CD4-positive, CD25-positive, alpha-beta regulatory T cell (primary cell): ENCODE measurements at regions not wholly inside any gene's neighbourhood (a gene's known extent, or its start where the extent isn't known, plus 50 kb on each side); places are given as distances from the start of the nearest gene placed in this dataset.
"Not testable (repeated sequence)": the region's sequence is repeated elsewhere in the genome, so short reads cannot be mapped to it uniquely, and the experiment has no call there.

Source experiments
- ATAC-seq, 2 donors: fragments of 150-1000 bp; cut with Tn5 transposase; one replicate each; pipeline ENCODE4 v1.10.0; 2021; ENCODE audit warnings: low read depth in 2 of 2, moderate number of reproducible peaks in 2 of 2, moderate library complexity in 1 of 2
- DNase-seq, 3 donors: peaks; one replicate each; pipeline versions ENCODE4 v3.0.0 to v3.0.0-alpha.2; 2012 to 2022; ENCODE audit warnings: mixed read lengths in 1 of 3
- H3K27ac ChIP-seq: one replicate; pipeline ENCODE4 v1.7.0; 2013; ENCODE audit warnings: mild to moderate bottlenecking, low read length; ENCODE audit not compliant: insufficient read depth, poor library complexity, severe bottlenecking
- H3K27me3 ChIP-seq: one replicate; pipeline ENCODE4 v1.7.0; 2013; ENCODE audit warnings: low read length; ENCODE audit not compliant: control insufficient read depth, insufficient read depth
- H3K36me3 ChIP-seq: one replicate; pipeline ENCODE4 v1.7.0; 2013; ENCODE audit warnings: mild to moderate bottlenecking, low read length, moderate library complexity; ENCODE audit not compliant: control insufficient read depth, insufficient read depth
- H3K4me1 ChIP-seq: 2 replicates; pipeline ENCODE4 v1.7.0; 2013; ENCODE audit warnings: mild to moderate bottlenecking, low read length; ENCODE audit not compliant: insufficient read depth, control insufficient read depth, poor library complexity, severe bottlenecking
- H3K4me3 ChIP-seq: one replicate; pipeline ENCODE4 v1.7.0; 2013; ENCODE audit warnings: low read depth, mild to moderate bottlenecking, low read length, moderate library complexity
- H3K9me3 ChIP-seq, 2 experiments: 1 replicate in 1 of 2; 2 replicates in 1 of 2; pipeline ENCODE4 v1.7.0; 2013; ENCODE audit warnings: low read length in 2 of 2, mild to moderate bottlenecking in 1 of 2, moderate library complexity in 1 of 2; ENCODE audit not compliant: control insufficient read depth in 2 of 2
- H3K27ac Mint-ChIP-seq, 3 donors: one replicate each; pipeline ENCODE4 v1.8.0; 2020 to 2022; ENCODE audit warnings: mild to moderate bottlenecking in 3 of 3, mixed read lengths in 3 of 3, moderate library complexity in 2 of 3
- H3K27me3 Mint-ChIP-seq: one replicate; pipeline ENCODE4 v1.8.0; 2022; ENCODE audit warnings: mild to moderate bottlenecking, mixed read lengths
- H3K36me3 Mint-ChIP-seq: one replicate; pipeline ENCODE4 v1.8.0; 2020; ENCODE audit warnings: mixed read lengths
- H3K4me1 Mint-ChIP-seq, 4 donors: one replicate each; pipeline ENCODE4 v1.8.0; 2020 to 2022; ENCODE audit warnings: mixed read lengths in 4 of 4, mild to moderate bottlenecking in 1 of 4
- H3K4me3 Mint-ChIP-seq, 4 donors: one replicate each; pipeline ENCODE4 v1.8.0; 2020 to 2022; ENCODE audit warnings: mild to moderate bottlenecking in 4 of 4, mixed read lengths in 4 of 4, moderate library complexity in 3 of 4
- H3K9me3 Mint-ChIP-seq, 7 donors: one replicate each; pipeline ENCODE4 v1.8.0; 2020 to 2022; ENCODE audit warnings: mixed read lengths in 7 of 7, mild to moderate bottlenecking in 3 of 7, moderate library complexity in 2 of 7

DNA sequence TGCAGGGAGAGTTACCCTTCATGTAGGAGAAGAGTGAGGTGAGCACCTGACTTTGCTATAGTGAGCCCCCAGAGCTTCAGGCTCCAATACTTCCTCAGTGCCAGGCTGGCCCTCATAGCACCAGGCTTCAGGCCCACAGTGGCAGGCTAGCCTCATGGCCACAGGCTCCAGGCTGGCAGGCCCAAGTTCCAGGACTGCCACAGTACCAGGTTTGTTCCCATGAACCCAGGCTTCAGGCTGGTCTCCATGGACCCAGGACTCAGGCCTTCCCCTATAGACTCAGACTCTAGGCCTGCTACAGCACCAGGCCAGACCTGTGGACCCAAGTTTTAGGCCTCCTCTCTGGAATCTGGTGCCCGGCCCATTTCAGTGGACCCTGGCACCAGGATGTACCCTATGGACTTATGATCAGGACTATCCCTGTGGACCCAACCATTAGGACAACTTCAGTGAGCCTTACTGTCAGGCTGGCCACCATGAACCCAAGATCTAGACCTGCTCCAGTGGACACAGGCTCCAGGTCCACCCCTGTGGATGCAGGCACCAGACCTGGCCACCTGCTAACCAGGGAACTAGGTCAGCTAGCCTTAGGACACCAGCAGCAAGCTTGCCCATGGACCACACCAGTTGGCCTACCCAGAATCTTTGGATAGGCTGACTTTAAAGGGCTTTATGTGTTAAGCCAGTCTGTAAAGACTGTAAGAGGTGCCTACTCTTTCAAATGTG lies 658.2 kb downstream of the KLHL13 start:
- DNase-seq: no peak
- ATAC-seq: no peak
- Mint-ChIP-seq H3K27me3 (no peaks in the 10 kb centered on the region), H3K36me3 (no peaks in the 10 kb centered on the region), H3K9me3 (peaks cover 0 to 4% (median 0%) of the 10 kb centered on the region in 7 donors), H3K4me3 (no peak overlapping the region), H3K4me1 (no peaks in the 10 kb centered on the region), H3K27ac (no peak overlapping the region)
- no peaks in the 10 kb centered on the region for H3K36me3 ChIP-seq
- H3K9me3 ChIP-seq: no peaks in the 10 kb centered on the region
- no peak overlapping the region for H3K4me3 ChIP-seq
- H3K4me1 ChIP-seq: no peaks in the 10 kb centered on the region
- no peaks in the 10 kb centered on the region for H3K27me3 ChIP-seq
- H3K27ac ChIP-seq: no peak overlapping the region

DNA sequence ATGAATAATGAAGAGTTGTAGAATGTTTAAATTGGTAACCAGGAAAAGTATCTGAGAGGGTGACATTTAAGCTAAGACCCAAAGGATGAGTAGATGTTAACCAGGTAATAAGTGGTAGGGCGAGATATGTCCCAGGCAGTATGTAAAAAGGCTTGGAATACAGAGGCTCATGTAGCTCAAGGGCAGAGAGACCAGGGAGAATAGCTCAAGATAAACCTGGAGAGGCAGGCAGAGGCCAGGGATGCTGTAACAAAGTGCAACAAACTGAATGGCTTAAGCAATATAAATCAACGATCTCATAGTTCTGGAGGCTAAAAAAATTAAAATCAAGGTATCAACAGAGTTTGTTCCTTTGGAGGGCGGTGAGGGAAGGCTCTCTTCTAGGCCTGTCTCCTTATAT lies 660.8 kb downstream of the KLHL13 start:
- Histone ChIP-seq H3K36me3 (no peaks in the 10 kb centered on the region), H3K4me3 (no peak overlapping the region), H3K27me3 (no peaks in the 10 kb centered on the region), H3K9me3 (no peaks in the 10 kb centered on the region), H3K4me1 (no peaks in the 10 kb centered on the region), H3K27ac (no peak overlapping the region)
- no peaks in the 10 kb centered on the region for H3K36me3 Mint-ChIP-seq
- peaks cover 0 to 8% (median 0%) of the 10 kb centered on the region in 7 donors for H3K9me3 Mint-ChIP-seq
- no peaks in the 10 kb centered on the region for H3K27me3 Mint-ChIP-seq
- ATAC-seq (no peak), DNase-seq (no peak)
- H3K27ac Mint-ChIP-seq: no peak overlapping the region
- no peaks in the 10 kb centered on the region for H3K4me1 Mint-ChIP-seq
- no peak overlapping the region for H3K4me3 Mint-ChIP-seq

DNA sequence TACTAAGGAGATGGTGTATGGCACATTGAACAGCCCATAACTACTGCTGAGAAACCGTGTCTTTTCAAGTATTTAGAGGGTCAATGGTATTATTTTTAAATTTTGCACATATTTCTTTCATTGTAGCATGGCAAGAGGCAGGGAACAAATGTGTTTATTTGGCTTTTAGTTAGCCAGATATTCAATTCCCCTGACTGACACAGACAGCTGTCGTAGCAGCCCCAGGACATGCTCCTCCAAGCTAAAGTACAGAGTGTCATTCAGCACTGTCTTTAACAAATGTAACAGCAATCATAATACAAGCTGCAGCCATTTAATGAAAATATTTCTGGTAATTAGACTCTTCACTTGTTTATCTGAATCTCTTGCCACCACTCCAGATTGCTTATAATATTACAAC lies 687.1 kb downstream of the KLHL13 start:
- peaks cover 0 to 9% (median 1%) of the 10 kb centered on the region in 7 donors for H3K9me3 Mint-ChIP-seq
- no peak overlapping the region for H3K4me3 Mint-ChIP-seq
- H3K4me1 Mint-ChIP-seq: no peaks in the 10 kb centered on the region
- Histone ChIP-seq H3K4me3 (no peak overlapping the region), H3K4me1 (no peaks in the 10 kb centered on the region), H3K9me3 (no peaks in the 10 kb centered on the region), H3K27ac (no peak overlapping the region), H3K36me3 (no peaks in the 10 kb centered on the region), H3K27me3 (no peaks in the 10 kb centered on the region)
- no peak for ATAC-seq
- no peaks in the 10 kb centered on the region for H3K36me3 Mint-ChIP-seq
- H3K27me3 Mint-ChIP-seq: no peaks in the 10 kb centered on the region
- DNase-seq: no peak
- H3K27ac Mint-ChIP-seq: no peak overlapping the region

DNA sequence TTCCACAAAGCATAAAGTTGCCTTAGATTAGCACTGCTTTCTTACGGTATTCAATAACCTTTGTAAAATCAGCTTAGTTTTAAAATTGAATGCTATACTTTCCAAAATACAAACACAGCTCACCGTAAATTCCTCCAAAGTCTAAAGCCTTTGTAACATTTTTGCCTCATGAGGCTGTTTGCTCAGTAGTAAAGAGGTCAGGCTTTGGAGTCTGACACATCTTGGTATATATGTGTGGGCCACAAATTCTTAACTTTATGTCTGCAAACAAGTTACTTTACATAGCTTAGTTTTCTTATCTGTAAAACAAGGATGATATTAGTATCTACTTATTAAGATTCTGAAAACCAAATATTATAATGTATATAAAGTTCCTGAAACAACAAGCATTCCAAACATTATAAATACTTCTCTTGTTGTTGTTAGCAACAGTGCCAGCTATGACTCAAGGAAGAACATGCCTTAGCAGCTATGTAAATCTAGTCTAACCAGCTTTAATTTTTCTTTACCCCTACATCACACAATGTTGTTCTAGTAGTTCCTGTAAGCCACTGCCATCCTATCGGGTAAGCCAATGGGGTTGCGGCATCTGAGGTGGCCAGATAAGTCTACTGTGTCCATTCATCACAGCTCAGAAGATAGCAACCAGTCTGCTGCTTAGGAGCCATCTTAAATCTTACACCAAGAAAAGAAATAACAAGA lies 709.0 kb downstream of the KLHL13 start:
- H3K4me1 Mint-ChIP-seq: no peaks in the 10 kb centered on the region
- H3K9me3 ChIP-seq: no peaks in the 10 kb centered on the region
- peaks cover 0 to 5% (median 0%) of the 10 kb centered on the region in 7 donors for H3K9me3 Mint-ChIP-seq
- no peak overlapping the region for H3K4me3 ChIP-seq
- no peaks in the 10 kb centered on the region for H3K27me3 Mint-ChIP-seq
- DNase-seq (no peak), ATAC-seq (no peak)
- H3K4me3 Mint-ChIP-seq: no peak overlapping the region
- H3K4me1 ChIP-seq: no peaks in the 10 kb centered on the region
- H3K27me3 ChIP-seq: no peaks in the 10 kb centered on the region
- H3K27ac Mint-ChIP-seq: no peak overlapping the region
- no peaks in the 10 kb centered on the region for H3K36me3 ChIP-seq
- no peaks in the 10 kb centered on the region for H3K36me3 Mint-ChIP-seq
- H3K27ac ChIP-seq: no peak overlapping the region

DNA sequence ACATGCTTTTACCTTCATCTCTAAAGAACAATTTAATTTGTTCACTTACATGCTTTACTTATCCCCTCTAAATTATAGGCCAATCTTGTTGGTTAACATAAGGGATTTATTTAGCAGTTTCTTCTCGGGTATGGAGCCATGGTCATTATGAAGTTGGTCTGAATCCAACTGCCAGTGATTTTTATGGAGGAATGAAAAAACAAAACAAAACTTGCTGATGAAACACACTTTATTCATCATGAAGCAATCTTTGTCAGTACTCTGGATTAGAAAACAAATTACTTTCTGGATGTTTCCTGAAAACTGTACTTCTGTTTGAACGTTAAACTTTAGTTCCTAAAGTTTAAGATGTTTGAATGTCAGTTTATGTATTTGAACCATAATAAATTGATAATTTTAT lies 715.8 kb downstream of the KLHL13 start:
- Histone ChIP-seq H3K4me3 (no peak overlapping the region), H3K27ac (no peak overlapping the region), H3K4me1 (no peaks in the 10 kb centered on the region), H3K27me3 (no peaks in the 10 kb centered on the region), H3K9me3 (no peaks in the 10 kb centered on the region), H3K36me3 (no peaks in the 10 kb centered on the region)
- H3K36me3 Mint-ChIP-seq: no peaks in the 10 kb centered on the region
- no peaks in the 10 kb centered on the region for H3K27me3 Mint-ChIP-seq
- DNase-seq (no peak), ATAC-seq (no peak)
- no peaks in the 10 kb centered on the region for H3K4me1 Mint-ChIP-seq
- peaks cover 0 to 2% (median 1%) of the 10 kb centered on the region in 7 donors for H3K9me3 Mint-ChIP-seq
- no peak overlapping the region for H3K27ac Mint-ChIP-seq
- H3K4me3 Mint-ChIP-seq: no peak overlapping the region

DNA sequence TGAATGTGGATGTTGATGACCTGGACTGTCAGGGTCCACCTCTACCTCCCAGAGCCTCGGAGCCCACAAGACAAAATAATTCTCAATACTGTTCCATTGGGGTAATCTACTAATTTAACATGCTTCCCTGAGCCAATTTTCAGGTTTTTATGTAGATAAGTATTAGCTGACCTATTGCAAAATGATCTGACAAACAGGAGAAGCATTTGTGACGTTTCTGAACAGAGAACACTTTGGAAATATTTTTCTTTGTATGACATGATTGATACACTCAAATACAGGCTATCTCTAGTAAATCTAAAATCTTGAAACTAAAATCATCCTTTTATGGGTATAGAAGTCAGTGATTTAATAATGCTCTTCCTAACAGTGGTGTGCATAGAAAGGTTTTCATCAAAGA lies 716.6 kb downstream of the KLHL13 start:
- Histone ChIP-seq H3K27ac (no peak overlapping the region), H3K4me3 (no peak overlapping the region), H3K4me1 (no peaks in the 10 kb centered on the region), H3K27me3 (no peaks in the 10 kb centered on the region), H3K36me3 (no peaks in the 10 kb centered on the region), H3K9me3 (no peaks in the 10 kb centered on the region)
- Mint-ChIP-seq H3K9me3 (peaks cover 0 to 2% (median 1%) of the 10 kb centered on the region in 7 donors), H3K27me3 (no peaks in the 10 kb centered on the region), H3K4me1 (no peaks in the 10 kb centered on the region), H3K36me3 (no peaks in the 10 kb centered on the region), H3K27ac (no peak overlapping the region), H3K4me3 (no peak overlapping the region)
- no peak for ATAC-seq
- DNase-seq: no peak

DNA sequence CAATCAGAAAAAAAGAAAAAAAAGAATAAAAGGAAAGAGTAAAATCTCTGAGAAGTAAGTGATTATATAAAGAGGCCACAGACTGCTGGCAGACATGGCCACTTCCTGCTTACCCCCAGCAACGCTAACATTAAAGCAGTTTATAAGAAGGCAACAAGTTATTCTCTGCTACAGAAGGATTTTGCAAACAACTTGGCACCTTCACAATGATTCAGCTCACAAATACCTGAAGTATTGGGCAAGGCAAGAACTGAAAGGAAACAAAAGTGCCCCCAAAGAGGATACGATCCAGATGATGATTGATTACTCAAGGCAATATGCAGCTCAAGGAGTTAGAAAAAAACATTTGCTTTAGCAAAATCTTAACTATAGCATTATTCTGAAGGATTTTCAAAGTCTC lies 718.8 kb downstream of the KLHL13 start:
- H3K9me3 ChIP-seq: no peaks in the 10 kb centered on the region
- H3K4me1 ChIP-seq: no peaks in the 10 kb centered on the region
- H3K27ac Mint-ChIP-seq: no peak overlapping the region
- no peaks in the 10 kb centered on the region for H3K36me3 Mint-ChIP-seq
- H3K4me1 Mint-ChIP-seq: no peaks in the 10 kb centered on the region
- H3K4me3 ChIP-seq: no peak overlapping the region
- ATAC-seq (no peak), DNase-seq (no peak)
- peaks cover 0 to 4% (median 0%) of the 10 kb centered on the region in 7 donors for H3K9me3 Mint-ChIP-seq
- H3K36me3 ChIP-seq: no peaks in the 10 kb centered on the region
- no peaks in the 10 kb centered on the region for H3K27me3 Mint-ChIP-seq
- H3K27me3 ChIP-seq: no peaks in the 10 kb centered on the region
- H3K27ac ChIP-seq: no peak overlapping the region
- H3K4me3 Mint-ChIP-seq: no peak overlapping the region

DNA sequence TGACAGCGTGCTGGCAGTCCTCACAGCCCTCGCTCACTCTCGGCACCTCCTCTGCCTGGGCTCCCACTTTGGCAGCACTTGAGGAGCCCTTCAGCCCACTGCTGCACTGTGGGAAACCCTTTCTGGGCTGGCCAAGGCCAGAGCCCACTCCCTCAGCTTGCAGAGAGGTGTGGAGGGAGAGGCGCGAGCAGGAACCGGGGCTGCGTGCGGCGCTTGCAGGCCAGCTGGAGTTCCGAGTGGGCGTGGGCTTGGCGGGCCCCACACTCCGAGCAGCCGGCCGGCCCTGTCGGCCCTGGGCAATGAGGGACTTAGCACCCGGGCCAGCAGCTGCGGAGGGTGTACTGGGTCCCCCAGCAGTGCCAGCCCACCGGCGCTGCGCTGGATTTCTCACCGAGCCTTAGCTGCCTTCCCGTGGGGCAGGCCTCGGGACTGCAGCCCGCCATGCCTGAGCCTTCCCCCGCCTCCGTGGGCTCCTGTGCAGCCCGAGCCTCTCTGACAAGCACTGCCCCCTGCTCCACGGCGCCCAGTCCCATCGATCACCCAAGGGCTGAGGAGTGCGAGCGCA lies 722.0 kb downstream of the KLHL13 start:
- not testable (repeated sequence) for H3K27ac Mint-ChIP-seq, H3K9me3 Mint-ChIP-seq, H3K27me3 ChIP-seq, H3K4me1 ChIP-seq, DNase-seq, H3K27ac ChIP-seq, H3K4me3 ChIP-seq, H3K4me3 Mint-ChIP-seq, H3K27me3 Mint-ChIP-seq, H3K4me1 Mint-ChIP-seq, H3K36me3 ChIP-seq, H3K9me3 ChIP-seq, H3K36me3 Mint-ChIP-seq, ATAC-seq
